GM23248 (cell line): ENCODE measurements at regions not wholly inside any gene's neighbourhood (a gene's known extent, or its start where the extent isn't known, plus 50 kb on each side); places are given as distances from the start of the nearest gene placed in this dataset.

Experiments
- EZH2 ChIP-seq: fragments of 200-600 bp; sonication (generic); IDR thresholded peaks from 2 replicates; pipeline ENCODE4 v1.6.1; 2018; ENCODE audit warnings: antibody characterized with exemption, mild to moderate bottlenecking; ENCODE audit not compliant: insufficient read depth, poor library complexity, severe bottlenecking
- EZH2phosphoT487 ChIP-seq: fragments of 200-600 bp; sonication (generic); IDR thresholded peaks from 2 replicates; pipeline ENCODE4 v1.6.1; 2018; ENCODE audit warnings: antibody characterized with exemption, moderate library complexity, mild to moderate bottlenecking, low read depth; ENCODE audit not compliant: insufficient read depth

- no peak for TF ChIP-seq EZH2phosphoT487
- no peak for TF ChIP-seq EZH2
These were observed 512.7 kb upstream of the FAT1 start for GRCh38 chr4:187236209-187236890.
